Gastroesophageal sphincter (tissue), 4 donors: ENCODE measurements at regions not wholly inside any gene's neighbourhood (a gene's known extent, or its start where the extent isn't known, plus 50 kb on each side); places are given as distances from the start of the nearest gene placed in this dataset.

Experiments
- ATAC-seq: fragments of 150-250 bp; one replicate; pipeline ENCODE4 v1.9.1; 2016; ENCODE audit warnings: mild to moderate bottlenecking, moderate library complexity
- H3K27ac ChIP-seq, 4 donors: fragments of 200-600 bp; sonication (generic) in 3 of 4; 1 replicate in 3 of 4; 2 replicates in 1 of 4; pipeline ENCODE4 v1.5.1; 2016 to 2019
- H3K27me3 ChIP-seq: fragments of 200-600 bp; sonication (generic); one replicate; pipeline ENCODE4 v1.5.1; 2019
- H3K36me3 ChIP-seq, 2 donors: fragments of 200-600 bp; sonication (generic); one replicate each; pipeline ENCODE4 v1.5.1; 2019; ENCODE audit warnings: control low read depth in 1 of 2
- H3K4me1 ChIP-seq, 3 donors: fragments of 200-600 bp; sonication (generic); 1 replicate in 2 of 3; 2 replicates in 1 of 3; pipeline ENCODE4 v1.5.1; 2016 to 2019; ENCODE audit warnings: control low read depth in 2 of 3
- H3K4me3 ChIP-seq, 2 donors: fragments of 200-600 bp; sonication (generic); one replicate each; pipeline ENCODE4 v1.5.1; 2019; ENCODE audit warnings: mild to moderate bottlenecking in 1 of 2, moderate library complexity in 1 of 2
- H3K9me3 ChIP-seq, 3 donors: fragments of 200-600 bp; sonication (generic); one replicate each; pipeline ENCODE4 v1.5.1; 2017 to 2019; ENCODE audit warnings: control low read depth in 2 of 3
- EP300 ChIP-seq: sonication (generic); formaldehyde crosslinking; IDR thresholded peaks from one replicate; pipeline ENCODE4 v1.6.1; 2017; ENCODE audit warnings: antibody characterized with exemption, mild to moderate bottlenecking
- POLR2A ChIP-seq, 2 donors: fragments of 450-650 bp; IDR thresholded peaks; one replicate each; pipeline ENCODE4 v1.6.1; 2017; ENCODE audit warnings: antibody characterized with exemption in 2 of 2, mild to moderate bottlenecking in 2 of 2, moderate library complexity in 1 of 2
- POLR2AphosphoS5 ChIP-seq: sonication (generic); formaldehyde crosslinking; IDR thresholded peaks from one replicate; pipeline ENCODE4 v1.6.1; 2017; ENCODE audit warnings: antibody characterized with exemption
- WGBS, 2 donors: methylation state at CpG; one replicate each; pipeline ENCODE4 v1.1.5; 2018; ENCODE audit warnings: low coverage in 1 of 2; 5-methylcytosine and 5-hydroxymethylcytosine counted together
- TF ChIP-seq, protein P1 (sequence below), 4 experiments: fragments of 200-600 bp in 2 of 4; fragments of 450-650 bp in 2 of 4; sonication (generic) in 1 of 4; IDR thresholded peaks; one replicate each; pipeline ENCODE4 v1.5.1; 2017 to 2019; ENCODE audit warnings: antibody characterized with exemption in 4 of 4, mild to moderate bottlenecking in 2 of 4, moderate library complexity in 2 of 4

DNA sequence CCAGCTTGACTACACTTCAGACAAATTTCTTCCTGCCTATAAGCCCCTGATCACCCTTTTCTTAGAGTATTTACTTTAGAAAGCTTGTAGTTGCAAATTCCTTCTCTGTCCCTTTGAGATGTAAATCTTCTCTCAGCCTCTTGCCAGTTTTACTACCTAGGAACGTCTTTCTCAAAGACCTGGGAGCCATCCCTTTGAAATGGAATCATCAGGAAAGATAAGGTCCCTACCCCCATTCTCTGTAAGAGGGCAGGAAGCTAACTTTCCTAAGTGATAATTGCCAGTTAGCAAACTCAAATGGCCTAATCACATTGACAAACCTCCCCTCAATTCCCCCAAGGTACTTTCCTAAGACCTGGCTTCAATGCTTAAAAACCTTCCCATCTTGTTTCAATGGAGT, 304.5 kb downstream of the MDFIC start:
- 86 to 89% methylated on average over 1 of the region's 1 CpG for WGBS, 2 donors
- Histone ChIP-seq H3K27ac (no peak overlapping the region), H3K36me3 (no peaks in the 10 kb centered on the region), H3K27me3 (no peaks in the 10 kb centered on the region), H3K9me3 (no peaks in the 10 kb centered on the region), H3K4me3 (no peak overlapping the region), H3K4me1 (peaks cover 0 to 7% (median 0%) of the 10 kb centered on the region in 3 donors)
- ATAC-seq = no peak
- TF ChIP-seq POLR2A (IDR thresholded peaks at IDR 0.05) (no peak), EP300 (no peak), POLR2AphosphoS5 (no peak)
- TF ChIP-seq, protein P1, sequence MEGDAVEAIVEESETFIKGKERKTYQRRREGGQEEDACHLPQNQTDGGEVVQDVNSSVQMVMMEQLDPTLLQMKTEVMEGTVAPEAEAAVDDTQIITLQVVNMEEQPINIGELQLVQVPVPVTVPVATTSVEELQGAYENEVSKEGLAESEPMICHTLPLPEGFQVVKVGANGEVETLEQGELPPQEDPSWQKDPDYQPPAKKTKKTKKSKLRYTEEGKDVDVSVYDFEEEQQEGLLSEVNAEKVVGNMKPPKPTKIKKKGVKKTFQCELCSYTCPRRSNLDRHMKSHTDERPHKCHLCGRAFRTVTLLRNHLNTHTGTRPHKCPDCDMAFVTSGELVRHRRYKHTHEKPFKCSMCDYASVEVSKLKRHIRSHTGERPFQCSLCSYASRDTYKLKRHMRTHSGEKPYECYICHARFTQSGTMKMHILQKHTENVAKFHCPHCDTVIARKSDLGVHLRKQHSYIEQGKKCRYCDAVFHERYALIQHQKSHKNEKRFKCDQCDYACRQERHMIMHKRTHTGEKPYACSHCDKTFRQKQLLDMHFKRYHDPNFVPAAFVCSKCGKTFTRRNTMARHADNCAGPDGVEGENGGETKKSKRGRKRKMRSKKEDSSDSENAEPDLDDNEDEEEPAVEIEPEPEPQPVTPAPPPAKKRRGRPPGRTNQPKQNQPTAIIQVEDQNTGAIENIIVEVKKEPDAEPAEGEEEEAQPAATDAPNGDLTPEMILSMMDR (IDR thresholded peaks at IDR 0.05) = no peak

DNA sequence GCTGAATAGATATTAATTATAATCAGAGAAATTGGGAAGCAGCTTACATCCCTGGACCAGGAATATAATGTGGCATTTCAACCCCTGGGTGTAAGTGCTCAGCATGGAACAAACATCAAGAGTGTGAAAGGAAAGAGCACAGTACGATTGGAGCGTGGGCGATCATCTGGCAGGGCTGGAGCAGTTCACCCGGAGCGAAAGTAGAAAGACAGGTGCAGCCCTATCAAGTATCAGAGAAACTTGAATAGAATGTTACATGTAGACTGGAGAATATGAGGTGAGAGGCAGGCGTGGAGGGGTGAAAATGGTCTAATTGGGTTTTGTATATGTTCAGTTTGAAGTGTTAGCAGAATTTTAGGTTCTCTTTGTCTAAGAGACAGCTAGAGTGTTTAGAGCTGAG, 303.0 kb downstream of the MDFIC start:
- 88 to 98% methylated on average over 6 of the region's 6 CpGs for WGBS, 2 donors
- Histone ChIP-seq H3K9me3 (no peaks in the 10 kb centered on the region), H3K36me3 (no peaks in the 10 kb centered on the region), H3K27ac (no peak overlapping the region), H3K27me3 (no peaks in the 10 kb centered on the region), H3K4me3 (no peak overlapping the region), H3K4me1 (no peaks in the 10 kb centered on the region)
- TF ChIP-seq EP300 (no peak), POLR2A (IDR thresholded peaks at IDR 0.05) (no peak), POLR2AphosphoS5 (no peak)
- TF ChIP-seq, protein P1 (IDR thresholded peaks at IDR 0.05) = no peak
- no peak for ATAC-seq

- H3K4me3 ChIP-seq = no peak overlapping the region
- H3K9me3 ChIP-seq = no peaks in the 10 kb centered on the region
- TF ChIP-seq POLR2AphosphoS5 (no peak), POLR2A (IDR thresholded peaks at IDR 0.05) (no peak), EP300 (no peak)
- TF ChIP-seq, protein P1 (IDR thresholded peaks at IDR 0.05) = no peak
- 38 to 67% methylated on average over 1 of the region's 1 CpG for WGBS, 2 donors
- no peaks in the 10 kb centered on the region for H3K36me3 ChIP-seq
- no peaks in the 10 kb centered on the region for H3K4me1 ChIP-seq
- no peak for ATAC-seq
- H3K27ac ChIP-seq = no peak overlapping the region
- no peaks in the 10 kb centered on the region for H3K27me3 ChIP-seq
Measured at GRCh38 chr7:115223959-115224358, 302.1 kb downstream of the MDFIC start.

DNA sequence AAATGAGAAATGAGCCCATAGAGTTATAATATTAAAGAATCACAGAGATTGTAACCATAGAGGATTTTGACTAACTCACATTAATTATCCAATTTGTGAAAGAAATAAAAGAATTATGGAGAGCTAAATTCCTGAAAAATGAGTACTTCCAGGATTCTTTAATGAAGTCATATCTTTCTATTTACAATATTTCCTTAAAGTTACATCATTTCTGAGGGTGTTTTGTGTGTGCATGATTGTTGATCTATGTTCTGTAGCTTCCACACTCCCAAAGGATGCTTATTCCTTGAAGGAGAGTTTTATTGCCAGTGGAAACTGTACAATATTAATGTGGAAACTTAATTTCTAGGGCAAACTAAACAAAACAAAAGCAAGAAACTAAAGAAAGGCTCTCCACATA, 299.6 kb downstream of the MDFIC start:
- ATAC-seq = no peak
- TF ChIP-seq POLR2A (IDR thresholded peaks at IDR 0.05) (no peak), EP300 (no peak), POLR2AphosphoS5 (no peak)
- TF ChIP-seq, protein P1 (IDR thresholded peaks at IDR 0.05) = no peak
- H3K4me1 ChIP-seq = no peaks in the 10 kb centered on the region
- no peaks in the 10 kb centered on the region for H3K27me3 ChIP-seq
- no peak overlapping the region for H3K27ac ChIP-seq
- no peaks in the 10 kb centered on the region for H3K36me3 ChIP-seq
- no peaks in the 10 kb centered on the region for H3K9me3 ChIP-seq
- H3K4me3 ChIP-seq = no peak overlapping the region

GRCh38 chr7:115218076-115218475, 296.2 kb downstream of the MDFIC start:
- H3K27ac ChIP-seq = no peak overlapping the region

More at GRCh38 chr7:115218076-115218475, 296.2 kb downstream of the MDFIC start:
- 89 to 95% methylated on average over 1 of the region's 1 CpG for WGBS, 2 donors
- no peaks in the 10 kb centered on the region for H3K4me1 ChIP-seq
- no peak for ATAC-seq
- no peak overlapping the region for H3K4me3 ChIP-seq
- H3K36me3 ChIP-seq = no peaks in the 10 kb centered on the region
- no peaks in the 10 kb centered on the region for H3K27me3 ChIP-seq
- H3K9me3 ChIP-seq = no peaks in the 10 kb centered on the region
- TF ChIP-seq EP300 = no peak
- TF ChIP-seq, protein P1 (IDR thresholded peaks at IDR 0.05) = no peak
- no peak for TF ChIP-seq POLR2A (IDR thresholded peaks at IDR 0.05)
- TF ChIP-seq POLR2AphosphoS5 = no peak
